ENCODE measurements at regions not wholly inside any gene's neighbourhood (a gene's known extent, or its start where the extent isn't known, plus 50 kb on each side); places are given as distances from the start of the nearest gene placed in this dataset.
"Not testable (repeated sequence)": the region's sequence is repeated elsewhere in the genome, so short reads cannot be mapped to it uniquely, and the experiment has no call there.

DNA sequence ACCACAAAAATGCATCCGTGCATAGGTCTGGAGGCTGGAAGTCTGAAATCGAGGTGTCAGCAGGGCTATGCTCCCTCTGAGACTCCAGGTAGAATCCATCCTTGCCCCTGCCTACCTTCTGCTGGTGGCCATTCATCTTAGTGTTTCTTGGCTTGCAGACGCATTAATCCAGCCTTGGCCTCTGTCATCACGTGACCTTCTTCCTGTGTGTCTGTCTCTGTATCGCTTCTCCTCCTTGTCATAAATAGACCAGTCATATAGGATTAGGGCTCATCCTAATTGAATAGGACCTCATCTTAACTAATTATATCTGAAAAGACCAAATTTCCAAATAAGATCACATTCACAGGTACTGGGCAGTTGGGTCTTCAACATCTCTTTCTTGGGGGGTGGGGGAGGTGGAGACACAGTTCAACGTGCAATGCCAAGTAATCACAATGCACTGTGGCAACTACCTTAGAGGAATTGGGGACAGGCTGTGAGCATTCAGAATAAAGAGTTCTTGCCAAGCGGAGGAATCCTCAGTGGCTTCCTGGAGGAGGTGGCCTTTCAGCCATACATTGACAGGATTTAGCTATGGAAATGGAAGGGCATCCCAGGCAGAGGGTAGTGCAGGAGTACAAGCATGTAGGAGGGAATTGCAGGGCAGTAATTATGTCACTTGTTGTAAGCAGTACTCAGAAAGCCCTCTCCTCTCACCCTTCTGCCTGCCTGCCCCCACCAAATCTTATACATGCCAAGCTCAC lies 96.2 kb upstream of the SYT13 start:
- H3K27me3 ChIP-seq, result peaks cover 12% of the 10 kb centered on the region
- no peak for DNase-seq
- no peak overlapping the region for H3K4me3 ChIP-seq
- H3K27ac ChIP-seq, result no peak overlapping the region
- H3K4me1 ChIP-seq, result no peaks in the 10 kb centered on the region
- no peaks in the 10 kb centered on the region for H3K36me3 ChIP-seq
- H3K9me3 ChIP-seq (replicated peaks), result no peaks in the 10 kb centered on the region

- H3K27me3 ChIP-seq, result peaks cover 27% of the 10 kb centered on the region
- no peaks in the 10 kb centered on the region for H3K9me3 ChIP-seq (replicated peaks)
- DNase-seq, result no peak
- H3K27ac ChIP-seq, result no peak overlapping the region
- H3K36me3 ChIP-seq, result no peaks in the 10 kb centered on the region
- no peak overlapping the region for H3K4me3 ChIP-seq
- no peaks in the 10 kb centered on the region for H3K4me1 ChIP-seq
Measured at GRCh38 chr11:45379162-45379863, 93.2 kb upstream of the SYT13 start.

- no peaks in the 10 kb centered on the region for H3K36me3 ChIP-seq
- DNase-seq, result no peak
- no peak overlapping the region for H3K27ac ChIP-seq
- H3K4me1 ChIP-seq, result no peaks in the 10 kb centered on the region
- no peak overlapping the region for H3K4me3 ChIP-seq
- H3K9me3 ChIP-seq (replicated peaks), result no peaks in the 10 kb centered on the region
- H3K27me3 ChIP-seq, result peaks cover 31% of the 10 kb centered on the region
Measured at GRCh38 chr11:45378516-45378915, 92.4 kb upstream of the SYT13 start.

- Histone ChIP-seq H3K36me3 (no peaks in the 10 kb centered on the region), H3K4me3 (no peak overlapping the region), H3K27me3 (peaks cover 44% of the 10 kb centered on the region), H3K9me3 (replicated peaks) (no peaks in the 10 kb centered on the region), H3K4me1 (no peaks in the 10 kb centered on the region), H3K27ac (no peak overlapping the region)
- DNase-seq, result no peak
Measured at GRCh38 chr11:45374653-45375059, 88.5 kb upstream of the SYT13 start.

DNA sequence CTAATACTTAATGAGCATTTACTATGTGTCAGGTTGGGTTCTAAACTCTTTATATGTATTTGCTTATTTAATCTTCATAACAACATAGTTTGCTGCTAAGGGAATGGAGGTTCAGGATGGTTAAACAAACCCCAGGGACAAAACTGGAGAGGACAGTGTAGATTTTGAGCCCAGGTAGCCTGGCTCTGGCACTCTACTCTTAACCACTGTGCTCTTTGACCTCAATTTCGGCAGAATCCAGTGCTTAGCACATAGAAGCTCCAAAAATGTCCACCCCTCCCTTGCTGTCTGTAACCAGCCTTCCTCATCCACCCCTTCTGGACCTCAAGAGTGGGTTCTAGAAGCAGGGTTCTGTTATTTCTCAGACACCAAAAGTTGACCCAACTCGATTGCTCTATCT lies 88.0 kb upstream of the SYT13 start:
- Histone ChIP-seq H3K27ac (no peak overlapping the region), H3K36me3 (no peaks in the 10 kb centered on the region), H3K27me3 (peaks cover 44% of the 10 kb centered on the region), H3K9me3 (replicated peaks) (no peaks in the 10 kb centered on the region), H3K4me3 (no peak overlapping the region), H3K4me1 (no peaks in the 10 kb centered on the region)
- no peak for DNase-seq

DNA sequence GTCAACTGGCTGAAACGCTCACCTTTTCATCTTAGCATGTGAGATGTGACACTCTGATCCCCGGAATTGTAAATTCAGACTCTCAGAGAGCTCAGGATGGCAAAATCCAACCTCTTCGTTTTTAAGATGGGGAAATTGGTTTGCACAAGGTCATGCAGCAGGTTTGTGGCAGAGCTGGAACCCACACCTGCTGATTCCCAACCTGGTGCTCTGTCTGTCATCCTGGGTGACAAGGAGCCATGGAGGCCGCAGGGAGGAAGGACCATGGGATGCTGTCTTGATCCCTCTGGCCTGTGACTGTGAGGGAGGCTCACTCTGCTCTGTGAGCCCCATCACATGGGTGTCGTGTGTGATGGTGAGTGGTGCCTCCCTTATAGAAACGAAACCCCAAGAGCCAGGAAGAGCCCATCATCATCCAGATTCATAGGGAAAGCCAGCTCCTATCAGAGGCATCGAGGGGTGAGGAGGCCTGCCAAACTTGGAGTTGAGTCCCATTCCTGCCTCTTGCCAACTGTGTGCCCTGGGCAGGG lies 87.4 kb upstream of the SYT13 start:
- Histone ChIP-seq H3K9me3 (replicated peaks) (no peaks in the 10 kb centered on the region), H3K4me3 (no peak overlapping the region), H3K36me3 (no peaks in the 10 kb centered on the region), H3K4me1 (no peaks in the 10 kb centered on the region), H3K27me3 (peaks cover 44% of the 10 kb centered on the region), H3K27ac (no peak overlapping the region)
- no peak for DNase-seq

GRCh38 chr11:45372414-45372813 lies 86.3 kb upstream of the SYT13 start:
- H3K27ac ChIP-seq, H3K4me1 ChIP-seq: not testable (repeated sequence)

GRCh38 chr11:45371251-45372115 lies 85.3 kb upstream of the SYT13 start:
- H3K36me3 ChIP-seq, result no peaks in the 10 kb centered on the region
- no peak overlapping the region for H3K27ac ChIP-seq
- no peaks in the 10 kb centered on the region for H3K4me1 ChIP-seq
- DNase-seq, result peak; percentile 40 to 75
- H3K27me3 ChIP-seq, result peaks cover 52% of the 10 kb centered on the region
- H3K9me3 ChIP-seq (replicated peaks), result no peaks in the 10 kb centered on the region
- H3K4me3 ChIP-seq, result no peak overlapping the region

More at GRCh38 chr11:45372414-45372813, 86.3 kb upstream of the SYT13 start:
- H3K4me3 ChIP-seq; DNase-seq; H3K9me3 ChIP-seq (replicated peaks); H3K36me3 ChIP-seq: not testable (repeated sequence)
- peaks cover 46% of the 10 kb centered on the region for H3K27me3 ChIP-seq

DNA sequence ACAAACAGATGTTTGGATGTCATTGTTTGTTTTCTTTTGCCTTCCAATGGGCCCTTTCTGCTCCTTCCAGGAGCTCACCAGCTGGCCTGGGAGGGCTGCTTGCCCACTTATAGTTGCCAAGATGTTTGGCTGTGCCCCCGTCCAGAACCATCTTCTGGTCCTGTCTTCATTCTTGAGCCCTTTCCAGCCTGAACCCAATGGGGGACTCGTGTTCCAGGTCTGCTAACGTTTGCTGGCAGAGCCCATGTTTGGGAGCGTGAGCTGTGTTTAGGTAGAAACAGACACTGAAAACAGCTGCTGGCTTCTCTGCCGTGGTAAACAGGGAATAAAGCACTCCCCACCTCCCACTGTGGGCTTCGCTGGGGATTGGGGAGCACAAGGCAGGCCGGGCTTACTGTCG lies 83.2 kb upstream of the SYT13 start:
- no peak for DNase-seq
- no peak overlapping the region for H3K4me3 ChIP-seq
- peaks cover 43% of the 10 kb centered on the region for H3K27me3 ChIP-seq
- H3K27ac ChIP-seq, result no peak overlapping the region
- no peaks in the 10 kb centered on the region for H3K9me3 ChIP-seq (replicated peaks)
- no peaks in the 10 kb centered on the region for H3K4me1 ChIP-seq
- no peaks in the 10 kb centered on the region for H3K36me3 ChIP-seq

DNA sequence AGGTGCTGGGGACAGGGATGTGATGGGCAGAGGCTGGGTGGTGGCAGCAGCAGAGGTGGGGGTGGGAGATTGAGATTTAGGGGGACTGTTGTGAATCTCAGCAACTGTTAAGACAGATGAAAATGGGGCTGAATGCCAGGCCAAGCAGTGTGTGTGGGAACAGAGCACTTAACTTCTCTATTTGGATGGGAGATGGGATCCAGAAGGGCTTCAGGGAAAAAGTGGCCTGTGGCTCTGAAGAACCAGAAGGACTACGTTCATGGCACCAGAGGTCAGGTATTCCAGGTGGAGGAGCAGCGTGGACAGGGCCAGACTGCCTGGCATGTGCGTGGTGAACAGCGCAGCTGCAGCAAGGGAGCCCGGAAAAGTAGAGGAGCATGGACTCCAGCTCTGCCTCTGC lies 82.6 kb upstream of the SYT13 start:
- H3K27ac ChIP-seq, result no peak overlapping the region
- no peaks in the 10 kb centered on the region for H3K9me3 ChIP-seq (replicated peaks)
- DNase-seq, result no peak

GRCh38 chr11:45366619-45367190 lies 80.6 kb upstream of the SYT13 start:
- DNase-seq, result no peak
- Histone ChIP-seq H3K4me3 (no peak overlapping the region), H3K9me3 (replicated peaks) (no peaks in the 10 kb centered on the region), H3K27ac (no peak overlapping the region), H3K4me1 (no peaks in the 10 kb centered on the region), H3K36me3 (no peaks in the 10 kb centered on the region), H3K27me3 (peaks cover 39% of the 10 kb centered on the region)

More for the DNA sequence above, 82.6 kb upstream of the SYT13 start:
- Histone ChIP-seq H3K36me3 (no peaks in the 10 kb centered on the region), H3K27me3 (peaks cover 43% of the 10 kb centered on the region), H3K4me3 (no peak overlapping the region), H3K4me1 (no peaks in the 10 kb centered on the region)

DNA sequence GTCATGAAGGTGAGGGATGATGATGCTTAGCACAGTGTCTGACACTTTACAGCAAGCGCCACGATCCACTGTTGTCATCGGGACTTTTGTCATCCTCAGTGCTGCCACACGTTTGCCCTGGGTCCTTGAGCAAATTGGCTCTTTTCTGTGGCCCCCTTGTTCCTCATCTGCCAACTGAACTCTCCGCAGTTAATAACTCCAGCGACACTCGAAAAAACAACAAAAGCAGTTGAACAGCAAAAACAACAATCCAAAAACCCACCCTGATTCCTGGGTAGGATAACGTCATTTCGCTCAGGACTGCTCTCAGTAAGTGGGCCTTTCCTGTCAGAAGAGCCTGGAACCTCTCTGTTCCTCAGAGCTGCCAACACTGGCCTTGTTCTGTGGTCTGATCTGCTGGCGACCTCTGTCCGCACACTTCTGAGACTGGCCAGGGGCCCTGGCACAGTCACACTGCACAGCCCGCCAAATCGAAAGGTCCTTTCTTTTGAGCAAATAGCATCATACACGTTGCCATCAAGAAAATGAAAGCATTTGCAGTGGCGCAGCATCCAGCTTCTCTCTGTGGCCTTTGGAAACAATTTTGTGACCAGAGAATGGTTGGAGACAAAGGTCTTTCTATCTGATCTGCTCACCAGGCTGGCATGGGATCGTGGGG lies 79.9 kb upstream of the SYT13 start:
- H3K4me3 ChIP-seq, result no peak overlapping the region
- H3K4me1 ChIP-seq, result no peaks in the 10 kb centered on the region
- no peaks in the 10 kb centered on the region for H3K9me3 ChIP-seq (replicated peaks)
- peaks cover 40% of the 10 kb centered on the region for H3K27me3 ChIP-seq
- no peaks in the 10 kb centered on the region for H3K36me3 ChIP-seq
- no peak overlapping the region for H3K27ac ChIP-seq
- no peak for DNase-seq

- no peaks in the 10 kb centered on the region for H3K36me3 ChIP-seq
- H3K27me3 ChIP-seq, result peaks cover 43% of the 10 kb centered on the region
- no peak overlapping the region for H3K27ac ChIP-seq
- H3K4me3 ChIP-seq, result no peak overlapping the region
- DNase-seq, result no peak
- no peaks in the 10 kb centered on the region for H3K4me1 ChIP-seq
- no peaks in the 10 kb centered on the region for H3K9me3 ChIP-seq (replicated peaks)
Measured at GRCh38 chr11:45362636-45363035, 76.5 kb upstream of the SYT13 start.

DNA sequence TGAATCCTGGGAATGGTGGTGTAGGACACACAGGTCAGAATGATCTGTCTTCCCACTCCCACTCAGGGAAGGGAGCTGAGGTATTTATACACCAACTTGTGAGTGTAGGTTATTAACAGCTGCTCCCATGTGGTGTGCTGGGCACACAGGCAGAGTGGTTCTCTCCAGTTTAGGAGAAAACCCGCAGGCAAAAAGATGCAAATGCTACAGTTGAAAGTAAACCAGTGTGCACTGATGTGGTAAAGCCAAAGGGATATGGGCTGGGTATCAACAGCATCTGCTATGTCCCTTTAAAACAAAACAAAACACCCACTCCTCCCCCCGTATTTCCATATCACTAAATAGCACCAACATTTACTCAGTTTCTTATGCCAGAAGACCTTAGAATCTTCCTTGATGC lies 75.4 kb upstream of the SYT13 start:
- no peak for DNase-seq
- peaks cover 36% of the 10 kb centered on the region for H3K27me3 ChIP-seq
- no peak overlapping the region for H3K4me3 ChIP-seq
- no peak overlapping the region for H3K27ac ChIP-seq
- no peaks in the 10 kb centered on the region for H3K9me3 ChIP-seq (replicated peaks)
- no peaks in the 10 kb centered on the region for H3K36me3 ChIP-seq
- H3K4me1 ChIP-seq, result no peaks in the 10 kb centered on the region
